ENCODE measurements at regions not wholly inside any gene's neighbourhood (a gene's known extent, or its start where the extent isn't known, plus 50 kb on each side); places are given as distances from the start of the nearest gene placed in this dataset.

GRCh38 chr1:184893695-184894094 is 80.6 kb downstream of the NIBAN1 start:
- H3K36me3 ChIP-seq (replicated peaks in 1 of 2; ENCODE audit: control insufficient read depth in 1 of 2, insufficient read depth in 2 of 2, low read length in 2 of 2) = no peaks in the 10 kb centered on the region
- BruUV-seq (replicated peaks) = no TSS peak
- H3K4me1 ChIP-seq (ENCODE audit: insufficient read depth, low read length) = no peaks in the 10 kb centered on the region
- H3K4me2 ChIP-seq (ENCODE audit: low read depth, low read length) = no peak overlapping the region
- no peak overlapping the region for H3K9ac ChIP-seq (ENCODE audit: insufficient read depth, low read depth, low read length)
- ATAC-seq (no peak), DNase-seq (ENCODE audit: low spot score) (no peak), FAIRE-seq (no peak)
- ChIA-PET CTCF (ENCODE audit: low intra/inter-chr PET ratio, low total read pairs) (no interaction called here), POLR2A (no interaction called here)
- no peak overlapping the region for H2AFZ ChIP-seq (ENCODE audit: low read length)
- intact Hi-C loops (cut with micrococcal nuclease; ENCODE audit: unreplicated experiment) = no loop called here
- H3K27ac ChIP-seq (ENCODE audit: extremely low read length, insufficient read depth, low read length) = no peak overlapping the region
- H3K27me3 ChIP-seq (ENCODE audit: control insufficient read depth in 1 of 2, insufficient read depth in 2 of 2, low read length in 2 of 2) = peaks cover 0 to 4% of the 10 kb centered on the region in 2 experiments; a peak in 1 of 5 replicates
- H3K4me3 ChIP-seq (replicated peaks in 1 of 3; ENCODE audit: insufficient read depth in 1 of 3, low read depth in 2 of 3, low read length in 3 of 3) = no peak overlapping the region
- no peaks in the 10 kb centered on the region for H4K20me1 ChIP-seq (ENCODE audit: insufficient read depth, low read length)
- no peaks in the 10 kb centered on the region for H3K9me3 ChIP-seq (ENCODE audit: low read length)
- H3K79me2 ChIP-seq (ENCODE audit: insufficient read depth, low read length) = no peaks in the 10 kb centered on the region
- WGBS (ENCODE audit: low lambda C conversion rate) = 6% methylated on average over 2 of the region's 2 CpGs
- in situ Hi-C loops (cut with HindIII; ENCODE audit: extremely low pct_ligation_motif_present, low pct_unique_long_range_greater_than_20kb) = no loop called here
- TF ChIP-seq HNF4A (CRISPR knock-in tag; IDR thresholded peaks at IDR 0.05) (no peak), MED13 (CRISPR knock-in tag; IDR thresholded peaks at IDR 0.05) (no peak), ZNF616 (CRISPR knock-in tag; IDR thresholded peaks at IDR 0.05; ENCODE audit: low read depth) (no peak), ZNF589 (CRISPR knock-in tag; conservative IDR thresholded peaks at IDR 0.05) (no peak), PHF21A (CRISPR knock-in tag; IDR thresholded peaks at IDR 0.05) (no peak), ARID5B (CRISPR knock-in tag; IDR thresholded peaks at IDR 0.05) (no peak), THAP11 (CRISPR knock-in tag; IDR thresholded peaks at IDR 0.05) (no peak), JARID2 (CRISPR knock-in tag; IDR thresholded peaks at IDR 0.05; ENCODE audit: insufficient replicate concordance) (no peak), CBFB (CRISPR knock-in tag; IDR thresholded peaks at IDR 0.05) (no peak), MIER2 (CRISPR knock-in tag; IDR thresholded peaks at IDR 0.05) (no peak), RCOR2 (CRISPR knock-in tag; IDR thresholded peaks at IDR 0.05) (no peak), ZNF512B (CRISPR knock-in tag; IDR thresholded peaks at IDR 0.05; ENCODE audit: borderline replicate concordance) (no peak)
